ENCODE measurements at regions not wholly inside any gene's neighbourhood (a gene's known extent, or its start where the extent isn't known, plus 50 kb on each side); places are given as distances from the start of the nearest gene placed in this dataset.
"Not testable (repeated sequence)": the region's sequence is repeated elsewhere in the genome, so short reads cannot be mapped to it uniquely, and the experiment has no call there.

- Histone ChIP-seq H2BK12ac (ENCODE audit: insufficient read length, low read depth, low read length) (no peak overlapping the region), H2AFZ (ENCODE audit: low read length) (no peak overlapping the region), H3K18ac (ENCODE audit: insufficient read length, low read depth, low read length) (no peak overlapping the region), H3K4me2 (ENCODE audit: insufficient read depth, insufficient read length, low read length) (no peak overlapping the region), H4K8ac (replicated peaks; ENCODE audit: insufficient read length, low read depth, low read length) (no peak overlapping the region), H3K79me2 (ENCODE audit: insufficient read depth, low read length) (no peaks in the 10 kb centered on the region), H4K5ac (ENCODE audit: insufficient read length, low read depth, low read length) (no peak overlapping the region), H2BK15ac (ENCODE audit: low read depth, low read length) (no peak overlapping the region), H2AK5ac (ENCODE audit: insufficient read length, low read length) (no peak overlapping the region), H3K9ac (ENCODE audit: extremely low read depth, insufficient read length, low read length) (no peak overlapping the region), H3K56ac (ENCODE audit: insufficient read length, low read depth, low read length) (no peak overlapping the region), H3K4me1 (ENCODE audit: insufficient read depth, low read length) (no peaks in the 10 kb centered on the region), H4K91ac (ENCODE audit: insufficient read length, low read depth, low read length) (no peak overlapping the region), H2BK5ac (ENCODE audit: insufficient read length, low read length) (no peak overlapping the region), H2BK120ac (ENCODE audit: low read depth, low read length, poor library complexity, severe bottlenecking) (no peak overlapping the region), H3K14ac (ENCODE audit: insufficient read depth, low read length) (no peak overlapping the region), H4K20me1 (ENCODE audit: control insufficient read depth, insufficient read depth, insufficient read length) (no peaks in the 10 kb centered on the region), H2BK20ac (ENCODE audit: low read depth, low read length, poor library complexity, severe bottlenecking) (no peak overlapping the region), H3K23ac (ENCODE audit: insufficient read length, low read depth, low read length) (no peak overlapping the region), H3K27me3 (ENCODE audit: insufficient read depth, low read length) (no peaks in the 10 kb centered on the region), H3K9me3 (ENCODE audit: control insufficient read depth, low read depth, low read length) (peaks cover 2% of the 10 kb centered on the region), H3T11ph (ENCODE audit: low read length) (no peak overlapping the region), H3K23me2 (ENCODE audit: insufficient read length, low read depth, low read length, poor library complexity, severe bottlenecking) (no peaks in the 10 kb centered on the region), H3K4ac (ENCODE audit: low read depth, low read length) (no peak overlapping the region), H3K27ac (ENCODE audit: insufficient read length, low read depth, low read length) (no peak overlapping the region), H3K79me1 (ENCODE audit: insufficient read depth, low read depth, low read length, poor library complexity, severe bottlenecking) (no peaks in the 10 kb centered on the region)
- Mint-ChIP-seq H3K27ac (no peak overlapping the region), H3K9me3 (peaks cover 5 to 6% of the 10 kb centered on the region in 2 experiments), H3K36me3 (ENCODE audit: insufficient read depth in 1 of 3, low read depth in 3 of 3) (peaks cover 0 to 6% (median 6%) of the 10 kb centered on the region in 3 experiments; a peak in 4 of 7 replicates), H3K27me3 (ENCODE audit: low read depth) (no peaks in the 10 kb centered on the region), H3K4me3 (no peak overlapping the region), H3K4me1 (no peaks in the 10 kb centered on the region)
- no peak for DNase-seq
- WGBS (ENCODE audit: extremely low coverage, insufficient read length, low lambda C conversion rate) = no CpG with 5 or more reads among the region's 2 CpGs
- no peak for TF ChIP-seq CTCF (conservative IDR thresholded peaks at IDR 0.05)
These were observed 202.5 kb upstream of the PDZRN3 start for GRCh38 chr3:73827204-73827603.

- Mint-ChIP-seq H3K9me3 (peaks cover 23 to 28% of the 10 kb centered on the region in 2 experiments), H3K36me3 (ENCODE audit: insufficient read depth in 1 of 3, low read depth in 3 of 3) (peaks cover 7 to 23% (median 19%) of the 10 kb centered on the region in 3 experiments; a peak in 6 of 7 replicates), H3K4me1 (peaks cover 12 to 19% of the 10 kb centered on the region in 2 experiments)
- H3K4me2 ChIP-seq (ENCODE audit: insufficient read depth, insufficient read length, low read length); H2BK12ac ChIP-seq (ENCODE audit: insufficient read length, low read depth, low read length); H3K56ac ChIP-seq (ENCODE audit: insufficient read length, low read depth, low read length); H2AK5ac ChIP-seq (ENCODE audit: insufficient read length, low read length); H3T11ph ChIP-seq (ENCODE audit: low read length); H4K8ac ChIP-seq (replicated peaks; ENCODE audit: insufficient read length, low read depth, low read length); H3K23ac ChIP-seq (ENCODE audit: insufficient read length, low read depth, low read length); H3K9ac ChIP-seq (ENCODE audit: extremely low read depth, insufficient read length, low read length); H2BK20ac ChIP-seq (ENCODE audit: low read depth, low read length, poor library complexity, severe bottlenecking); H3K4me3 Mint-ChIP-seq; H3K18ac ChIP-seq (ENCODE audit: insufficient read length, low read depth, low read length); H3K4me1 ChIP-seq (ENCODE audit: insufficient read depth, low read length); H4K20me1 ChIP-seq (ENCODE audit: control insufficient read depth, insufficient read depth, insufficient read length); H4K5ac ChIP-seq (ENCODE audit: insufficient read length, low read depth, low read length); H3K27me3 Mint-ChIP-seq (ENCODE audit: low read depth); H3K27ac Mint-ChIP-seq; H3K23me2 ChIP-seq (ENCODE audit: insufficient read length, low read depth, low read length, poor library complexity, severe bottlenecking); H2BK5ac ChIP-seq (ENCODE audit: insufficient read length, low read length); H3K4ac ChIP-seq (ENCODE audit: low read depth, low read length); H2BK120ac ChIP-seq (ENCODE audit: low read depth, low read length, poor library complexity, severe bottlenecking); H3K27me3 ChIP-seq (ENCODE audit: insufficient read depth, low read length); H4K91ac ChIP-seq (ENCODE audit: insufficient read length, low read depth, low read length); H3K79me1 ChIP-seq (ENCODE audit: insufficient read depth, low read depth, low read length, poor library complexity, severe bottlenecking); H3K79me2 ChIP-seq (ENCODE audit: insufficient read depth, low read length); H3K27ac ChIP-seq (ENCODE audit: insufficient read length, low read depth, low read length); DNase-seq; H3K14ac ChIP-seq (ENCODE audit: insufficient read depth, low read length); H2AFZ ChIP-seq (ENCODE audit: low read length); H2BK15ac ChIP-seq (ENCODE audit: low read depth, low read length): not testable (repeated sequence)
- H3K9me3 ChIP-seq (ENCODE audit: control insufficient read depth, low read depth, low read length) = peaks cover 12% of the 10 kb centered on the region
These were observed 196.2 kb upstream of the PDZRN3 start for GRCh38 chr3:73820896-73821295.

Measured in H9 (cell line).